GM12872 (cell line): ENCODE measurements at regions not wholly inside any gene's neighbourhood (a gene's known extent, or its start where the extent isn't known, plus 50 kb on each side); places are given as distances from the start of the nearest gene placed in this dataset.

Source experiments
- TF ChIP-seq, protein P1 (sequence below): IDR thresholded peaks from 3 replicates; pipeline ENCODE4 v1.5.1; 2011; ENCODE audit warnings: low read depth, mild to moderate bottlenecking, low read length, moderate library complexity; ENCODE audit not compliant: insufficient read depth

DNA sequence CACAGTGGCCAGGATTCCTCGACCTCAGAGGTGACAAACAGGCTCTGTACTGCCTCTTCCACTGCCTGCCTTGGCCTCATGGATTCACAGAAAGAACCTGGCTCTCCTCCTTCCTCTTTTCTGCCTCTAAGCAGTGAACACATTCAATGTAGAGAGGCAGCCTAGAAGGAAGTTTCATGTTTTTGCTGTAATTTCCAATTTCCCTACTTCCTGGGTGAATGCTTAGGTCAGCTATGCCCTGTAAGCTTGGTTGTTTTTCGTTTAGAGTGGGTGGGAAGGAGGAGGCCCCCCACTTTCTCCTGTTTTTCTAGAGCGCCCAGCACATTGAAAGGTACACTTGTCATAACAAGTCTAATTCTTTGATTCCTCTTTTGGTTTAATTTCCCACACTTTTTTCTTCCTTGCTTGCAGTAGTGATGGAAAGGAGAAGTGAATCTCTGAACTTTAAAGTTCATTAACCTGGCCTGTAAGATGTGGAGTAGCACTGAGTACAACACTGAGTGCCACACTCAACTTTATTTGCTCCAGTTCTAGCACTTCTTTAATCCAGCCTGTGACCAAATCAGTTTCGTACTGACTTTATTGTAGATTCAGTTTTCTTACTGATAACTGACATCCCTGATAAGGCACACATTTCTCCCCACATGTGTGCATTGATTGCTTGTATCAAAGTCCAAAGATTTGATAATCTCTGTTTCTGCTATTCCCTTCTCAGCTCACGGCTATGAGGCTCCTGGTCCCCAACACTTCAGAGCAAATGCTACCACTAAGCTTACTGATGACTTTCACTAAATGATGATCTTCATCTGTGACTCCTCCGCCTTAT lies 100.0 kb upstream of the MAN1A1 start:
- TF ChIP-seq, protein P1, sequence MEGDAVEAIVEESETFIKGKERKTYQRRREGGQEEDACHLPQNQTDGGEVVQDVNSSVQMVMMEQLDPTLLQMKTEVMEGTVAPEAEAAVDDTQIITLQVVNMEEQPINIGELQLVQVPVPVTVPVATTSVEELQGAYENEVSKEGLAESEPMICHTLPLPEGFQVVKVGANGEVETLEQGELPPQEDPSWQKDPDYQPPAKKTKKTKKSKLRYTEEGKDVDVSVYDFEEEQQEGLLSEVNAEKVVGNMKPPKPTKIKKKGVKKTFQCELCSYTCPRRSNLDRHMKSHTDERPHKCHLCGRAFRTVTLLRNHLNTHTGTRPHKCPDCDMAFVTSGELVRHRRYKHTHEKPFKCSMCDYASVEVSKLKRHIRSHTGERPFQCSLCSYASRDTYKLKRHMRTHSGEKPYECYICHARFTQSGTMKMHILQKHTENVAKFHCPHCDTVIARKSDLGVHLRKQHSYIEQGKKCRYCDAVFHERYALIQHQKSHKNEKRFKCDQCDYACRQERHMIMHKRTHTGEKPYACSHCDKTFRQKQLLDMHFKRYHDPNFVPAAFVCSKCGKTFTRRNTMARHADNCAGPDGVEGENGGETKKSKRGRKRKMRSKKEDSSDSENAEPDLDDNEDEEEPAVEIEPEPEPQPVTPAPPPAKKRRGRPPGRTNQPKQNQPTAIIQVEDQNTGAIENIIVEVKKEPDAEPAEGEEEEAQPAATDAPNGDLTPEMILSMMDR: no peak

DNA sequence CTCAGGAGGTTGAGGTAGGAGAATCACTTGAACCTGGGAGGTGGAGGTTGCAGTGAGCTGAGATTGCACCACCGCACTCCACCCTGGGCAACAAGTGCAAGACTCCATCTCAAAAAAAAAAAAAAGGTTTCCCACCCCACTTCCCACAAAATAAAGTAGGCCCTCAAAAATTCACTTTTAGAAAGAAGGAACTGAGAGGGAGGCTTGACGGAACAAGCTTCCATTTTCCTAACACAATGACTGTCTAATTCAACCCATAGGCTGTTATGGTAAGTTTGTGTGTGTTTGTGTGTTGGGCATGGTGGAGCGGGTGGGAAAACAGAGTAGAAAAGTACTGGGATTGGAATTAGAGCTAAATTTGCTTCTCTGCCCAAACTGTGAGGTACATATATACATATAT lies 98.4 kb upstream of the MAN1A1 start:
- TF ChIP-seq, protein P1: no peak

DNA sequence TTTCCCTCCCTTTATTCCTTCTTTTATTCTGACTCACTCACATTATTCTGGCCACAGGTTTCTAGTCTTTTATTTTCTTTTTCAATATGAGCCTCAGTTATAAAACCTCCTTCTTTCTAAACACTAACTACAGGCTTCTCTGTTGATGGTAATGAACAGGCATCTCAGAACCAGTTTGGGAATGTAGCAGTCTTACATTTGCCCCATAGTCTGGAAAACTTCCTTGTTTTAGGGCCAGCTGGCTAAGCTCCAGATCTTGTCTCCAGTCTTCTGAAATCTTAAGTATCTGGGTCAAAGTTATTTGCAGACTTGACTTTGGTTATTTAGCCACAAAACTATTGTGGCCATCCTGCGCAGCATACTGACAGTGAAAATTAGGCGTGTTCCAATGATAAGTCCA lies 97.0 kb upstream of the MAN1A1 start:
- TF ChIP-seq, protein P1: no peak

DNA sequence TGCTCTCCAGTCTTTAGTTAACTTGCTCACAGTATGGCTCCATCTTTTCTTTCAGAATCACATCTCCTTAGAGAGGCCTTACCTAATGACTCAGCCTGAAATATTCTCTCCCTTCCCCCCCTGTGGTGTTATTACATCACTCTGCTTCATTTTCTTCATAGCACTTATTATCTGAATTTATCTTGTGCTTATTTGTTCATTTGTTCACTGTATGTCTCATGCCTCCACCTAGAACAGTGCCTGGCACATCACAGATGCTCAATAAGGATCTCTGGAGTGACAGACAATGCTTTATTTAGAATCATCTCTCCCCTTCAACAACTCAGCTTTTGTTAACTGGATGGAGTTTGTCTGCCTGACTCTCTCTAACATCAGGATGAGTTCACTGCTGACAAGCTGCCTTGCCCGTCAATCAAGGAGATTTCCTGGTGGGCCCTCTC lies 96.6 kb upstream of the MAN1A1 start:
- TF ChIP-seq, protein P1: no peak

DNA sequence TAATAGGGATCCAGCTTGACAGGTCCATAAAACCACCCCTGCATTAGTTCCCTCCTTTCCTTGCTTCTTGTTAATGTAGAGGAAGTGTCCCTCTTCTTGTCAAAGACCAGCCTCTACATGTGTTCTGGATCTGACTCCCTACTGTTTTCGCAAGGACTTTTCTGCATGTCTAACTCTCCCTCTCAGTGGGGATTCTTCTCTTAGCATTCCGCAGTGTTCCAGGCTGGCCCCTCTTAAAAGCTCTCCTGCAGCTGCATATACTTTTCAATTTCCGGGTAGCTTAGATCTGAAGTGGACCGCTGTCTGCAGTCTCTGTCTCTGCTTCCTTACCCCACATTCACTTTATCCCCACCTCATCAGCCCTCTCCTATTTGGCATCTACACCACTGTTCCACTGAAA lies 96.1 kb upstream of the MAN1A1 start:
- TF ChIP-seq, protein P1: no peak

DNA sequence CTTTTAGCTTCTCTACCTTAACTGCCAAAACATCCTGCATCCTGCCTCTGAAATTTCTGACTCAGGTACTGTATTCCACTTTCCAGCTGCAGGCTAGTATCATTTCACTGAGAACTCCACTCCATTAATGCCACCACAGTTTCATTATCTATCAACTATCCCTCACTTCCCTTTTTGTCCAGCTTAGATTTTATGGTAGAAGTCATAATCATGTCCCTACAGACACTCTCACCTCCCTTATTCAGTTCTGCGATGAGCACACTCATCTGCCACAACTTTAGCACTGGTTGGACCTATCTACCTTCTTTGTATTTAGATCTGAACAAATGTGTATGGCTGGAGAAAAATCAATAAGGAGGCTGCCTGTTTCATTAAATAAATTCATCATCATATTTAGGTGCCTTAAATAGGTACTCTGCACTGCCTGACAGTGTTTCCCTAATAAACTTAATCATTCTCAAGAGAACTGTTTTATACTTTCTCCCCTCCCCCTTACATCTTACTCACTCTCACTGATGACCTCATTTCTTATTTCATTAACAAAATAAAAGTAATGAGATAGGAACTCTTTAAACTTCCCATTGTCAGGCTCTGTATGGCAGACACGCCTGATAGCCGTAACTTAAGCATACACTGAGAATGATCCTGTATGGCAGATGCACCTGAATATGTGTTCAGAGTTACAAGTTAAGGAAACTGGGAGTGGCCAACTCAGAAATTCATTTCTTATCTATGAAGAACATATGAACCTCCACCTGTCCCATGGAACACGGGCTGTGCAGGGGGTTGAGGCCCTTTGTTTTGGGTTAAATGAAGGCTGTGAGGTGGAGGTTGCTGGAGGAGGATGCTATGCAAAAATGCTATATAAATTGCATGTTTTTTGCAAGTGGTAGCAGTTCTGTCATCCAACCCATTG lies 95.3 kb upstream of the MAN1A1 start:
- TF ChIP-seq, protein P1: no peak

DNA sequence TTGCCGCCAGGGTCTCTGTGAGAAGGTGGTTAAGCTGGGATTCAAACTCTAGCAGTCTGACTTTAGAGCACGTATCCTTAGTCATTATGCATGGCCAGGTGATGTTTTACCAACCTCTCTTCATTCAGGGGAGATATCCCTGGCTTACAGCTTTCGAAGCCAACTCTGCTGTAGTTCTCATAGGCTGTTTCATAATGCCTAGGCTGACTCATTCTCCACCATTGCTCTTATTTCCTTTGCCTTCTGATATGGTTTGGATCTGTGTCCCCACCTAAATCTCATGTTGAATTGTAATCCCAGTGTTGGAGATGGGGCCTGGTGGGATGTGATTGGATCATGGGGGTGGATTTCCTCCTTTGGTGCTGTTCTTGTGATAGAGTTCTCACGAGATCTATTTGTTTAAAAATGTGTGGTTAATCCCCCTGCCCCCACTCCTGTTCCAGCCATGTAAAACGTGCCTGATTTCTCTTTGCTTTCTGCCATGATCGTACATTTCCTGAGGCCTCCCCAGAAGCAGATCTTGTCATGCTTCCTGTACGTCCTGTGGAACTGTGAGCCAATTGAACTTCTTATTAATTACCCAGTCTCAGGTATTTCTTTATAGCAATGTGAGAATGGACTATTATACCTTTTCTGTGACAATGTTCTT lies 94.6 kb upstream of the MAN1A1 start:
- TF ChIP-seq, protein P1: no peak
